Kidney (tissue), 13 donors: ENCODE measurements at regions not wholly inside any gene's neighbourhood (a gene's known extent, or its start where the extent isn't known, plus 50 kb on each side); places are given as distances from the start of the nearest gene placed in this dataset.

Source experiments
- DNase-seq, 5 donors: peaks; one replicate each; pipeline ENCODE4 v3.0.0-alpha.2; 2013 to 2020
- FAIRE-seq: peaks from 2 replicates; lab custom pipeline; 2012; peaks lifted over from hg19 to GRCh38; lab: Jason Lieb, UNC
- H3K27ac ChIP-seq, 2 donors: one replicate each; pipeline ENCODE4 v1.7.0; 2013; ENCODE audit warnings: low read depth in 2 of 2, low read length in 2 of 2, inconsistent platforms in 1 of 2
- H3K27me3 ChIP-seq: one replicate; pipeline ENCODE4 v1.7.1; 2013; ENCODE audit warnings: low read length, inconsistent platforms; ENCODE audit not compliant: control insufficient read depth, insufficient read depth
- H3K36me3 ChIP-seq, 3 donors: one replicate each; pipeline versions ENCODE4 v1.7.0 to v1.7.1; 2013; ENCODE audit warnings: low read length in 3 of 3, control low read depth in 1 of 3, inconsistent platforms in 1 of 3; ENCODE audit not compliant: insufficient read depth in 3 of 3, control insufficient read depth in 2 of 3
- H3K4me1 ChIP-seq, 3 donors: one replicate each; pipeline versions ENCODE4 v1.7.0 to v1.7.1; 2013; ENCODE audit warnings: low read length in 3 of 3, inconsistent platforms in 1 of 3, low read depth in 1 of 3; ENCODE audit not compliant: control insufficient read depth in 2 of 3, insufficient read depth in 2 of 3
- H3K4me3 ChIP-seq, 3 donors: one replicate each; pipeline versions ENCODE4 v1.7.0 to v1.8.1; 2013; ENCODE audit warnings: low read length in 3 of 3, control low read depth in 1 of 3, inconsistent platforms in 1 of 3
- H3K9ac ChIP-seq, 3 donors: one replicate each; pipeline versions ENCODE4 v1.7.0 to v1.7.1; 2013; ENCODE audit warnings: low read length in 3 of 3, control low read depth in 1 of 3, inconsistent platforms in 1 of 3
- H3K9me3 ChIP-seq, 3 donors: one replicate each; pipeline versions ENCODE4 v1.7.0 to v1.7.1; 2013; ENCODE audit warnings: low read length in 3 of 3, control low read depth in 1 of 3, inconsistent platforms in 1 of 3; ENCODE audit not compliant: control insufficient read depth in 2 of 3, insufficient read depth in 1 of 3
- intact Hi-C: fragments of 100-400 bp; cut with DNase I; formaldehyde crosslinking; loops from one replicate; pipeline ENCODE4 v1.11.1; 2022
- TF ChIP-seq, protein P1 (sequence below): IDR thresholded peaks from 3 replicates; pipeline ENCODE4 v1.5.1; 2012; ENCODE audit warnings: mild to moderate bottlenecking, moderate library complexity, borderline replicate concordance; ENCODE audit not compliant: insufficient read depth; ENCODE audit errors: extremely low read depth
- donor health status: control.
- donor health status: control.
- donor health status: control.
- donor health status: control.
- donor health status: control.
- donor health status: DM: yes; HTN: yes; CAD: no.
- donor health status: Normal renal cell carcinoma (clear cell type).

DNA sequence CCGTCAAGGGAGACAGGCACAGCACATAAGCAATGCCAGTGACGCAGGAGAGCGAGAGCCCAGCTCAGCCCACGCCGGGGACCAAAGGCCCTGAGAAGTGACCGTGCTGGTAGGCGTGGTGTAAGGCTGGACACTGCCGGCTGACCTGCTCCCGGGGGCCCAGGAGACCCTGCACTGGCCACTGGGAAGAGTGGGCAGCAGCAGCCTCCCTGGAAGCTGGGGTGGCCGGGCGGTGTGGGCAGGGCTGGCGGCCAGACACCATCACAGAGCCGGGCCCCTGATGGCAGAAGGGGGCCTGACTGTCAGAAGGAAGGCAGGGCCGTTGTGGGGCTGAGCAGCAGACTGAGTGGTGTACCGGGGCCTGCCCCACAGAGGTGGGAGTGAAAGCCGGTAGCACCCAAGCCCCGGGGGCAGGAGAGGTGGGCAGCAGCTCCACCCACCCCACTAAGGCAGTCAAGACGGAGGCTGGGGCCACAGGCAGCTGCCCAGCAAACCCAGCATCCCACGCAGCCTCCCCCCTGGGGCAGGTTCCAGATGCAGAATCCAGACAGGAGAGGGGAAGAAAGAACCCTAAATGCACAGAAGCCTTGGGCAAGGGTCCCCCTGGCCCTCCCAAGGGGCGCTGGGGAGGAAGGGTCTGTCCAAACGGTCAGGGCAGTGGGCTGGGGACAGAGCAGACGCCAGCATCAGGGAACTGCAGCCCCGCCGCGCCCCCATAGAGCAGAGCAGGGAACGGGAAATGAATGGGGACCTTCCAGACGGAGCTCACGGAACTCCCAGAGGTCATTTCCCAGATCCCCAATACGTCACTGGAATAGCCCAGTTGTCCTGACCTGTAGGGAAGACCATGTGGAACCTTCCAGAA lies 205.2 kb downstream of the BRD1 start:
- intact Hi-C loops = no loop called here
- Histone ChIP-seq H3K27ac (no peak overlapping the region), H3K9me3 (no peaks in the 10 kb centered on the region), H3K9ac (no peak overlapping the region), H3K36me3 (no peaks in the 10 kb centered on the region), H3K4me1 (no peaks in the 10 kb centered on the region), H3K4me3 (no peak overlapping the region), H3K27me3 (no peaks in the 10 kb centered on the region)
- peak in 1 of 5 donors; percentile 58 for DNase-seq
- FAIRE-seq = no peak
- TF ChIP-seq, protein P1, sequence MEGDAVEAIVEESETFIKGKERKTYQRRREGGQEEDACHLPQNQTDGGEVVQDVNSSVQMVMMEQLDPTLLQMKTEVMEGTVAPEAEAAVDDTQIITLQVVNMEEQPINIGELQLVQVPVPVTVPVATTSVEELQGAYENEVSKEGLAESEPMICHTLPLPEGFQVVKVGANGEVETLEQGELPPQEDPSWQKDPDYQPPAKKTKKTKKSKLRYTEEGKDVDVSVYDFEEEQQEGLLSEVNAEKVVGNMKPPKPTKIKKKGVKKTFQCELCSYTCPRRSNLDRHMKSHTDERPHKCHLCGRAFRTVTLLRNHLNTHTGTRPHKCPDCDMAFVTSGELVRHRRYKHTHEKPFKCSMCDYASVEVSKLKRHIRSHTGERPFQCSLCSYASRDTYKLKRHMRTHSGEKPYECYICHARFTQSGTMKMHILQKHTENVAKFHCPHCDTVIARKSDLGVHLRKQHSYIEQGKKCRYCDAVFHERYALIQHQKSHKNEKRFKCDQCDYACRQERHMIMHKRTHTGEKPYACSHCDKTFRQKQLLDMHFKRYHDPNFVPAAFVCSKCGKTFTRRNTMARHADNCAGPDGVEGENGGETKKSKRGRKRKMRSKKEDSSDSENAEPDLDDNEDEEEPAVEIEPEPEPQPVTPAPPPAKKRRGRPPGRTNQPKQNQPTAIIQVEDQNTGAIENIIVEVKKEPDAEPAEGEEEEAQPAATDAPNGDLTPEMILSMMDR = no peak

DNA sequence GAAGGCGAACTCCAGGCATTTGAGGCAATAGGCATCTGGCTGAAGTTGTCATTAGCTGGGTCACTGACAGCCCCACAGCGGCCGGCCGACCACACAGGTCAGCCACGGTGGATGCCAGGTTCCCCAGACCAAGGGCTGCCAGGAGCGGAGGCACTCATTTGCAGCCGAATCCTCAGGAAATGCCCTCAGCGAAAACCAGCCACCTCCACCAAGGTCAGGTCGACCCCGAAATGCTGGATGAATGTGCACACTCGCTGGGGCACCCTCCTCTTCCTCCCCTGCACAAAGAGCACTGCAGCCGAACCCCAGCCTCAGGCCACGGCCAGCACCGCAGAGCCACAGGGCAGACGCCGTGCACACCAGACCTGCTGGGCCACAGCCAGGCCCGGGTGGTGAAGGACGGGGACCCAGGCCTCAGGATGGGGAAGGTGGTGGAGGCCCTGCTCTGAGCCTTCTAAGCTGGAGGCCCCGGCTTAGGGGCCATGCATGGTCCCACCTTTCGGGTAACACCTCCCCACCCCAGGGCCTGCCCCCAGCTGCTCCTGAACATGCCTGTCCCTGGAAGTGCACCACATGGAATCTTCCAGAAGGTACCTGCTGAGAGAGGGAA lies 206.0 kb downstream of the BRD1 start:
- H3K4me3 ChIP-seq = no peak overlapping the region
- FAIRE-seq = no peak
- H3K36me3 ChIP-seq = no peaks in the 10 kb centered on the region
- no peak overlapping the region for H3K27ac ChIP-seq
- H3K9ac ChIP-seq = no peak overlapping the region
- peak in 1 of 5 donors; percentile 62 for DNase-seq
- no peaks in the 10 kb centered on the region for H3K9me3 ChIP-seq
- H3K27me3 ChIP-seq = no peaks in the 10 kb centered on the region
- intact Hi-C loops = no loop called here
- TF ChIP-seq, protein P1 = no peak
- H3K4me1 ChIP-seq = no peaks in the 10 kb centered on the region

DNA sequence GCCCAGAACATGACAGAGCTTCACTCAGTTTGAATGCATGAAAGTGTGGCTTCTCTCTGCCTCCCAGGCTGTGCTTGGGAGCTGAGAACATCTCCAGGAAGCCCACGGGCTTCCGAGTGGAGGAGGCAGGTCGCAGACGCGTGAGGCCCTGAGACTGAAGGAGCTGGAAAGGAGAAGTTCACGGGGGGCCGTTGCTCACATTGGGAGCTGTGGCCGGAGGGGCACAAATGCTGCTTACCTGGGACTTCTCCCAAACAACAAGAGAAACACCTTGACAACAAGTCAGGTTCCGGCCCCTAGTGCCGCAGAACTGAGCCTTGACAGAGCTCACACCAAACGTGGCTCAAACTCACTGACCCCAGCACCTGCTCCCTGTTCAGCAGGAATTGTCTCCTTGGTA lies 207.0 kb downstream of the BRD1 start:
- FAIRE-seq (no peak), DNase-seq (peak in 1 of 5 donors; percentile 5)
- Histone ChIP-seq H3K36me3 (no peaks in the 10 kb centered on the region), H3K27me3 (no peaks in the 10 kb centered on the region), H3K4me3 (no peak overlapping the region), H3K4me1 (no peaks in the 10 kb centered on the region), H3K27ac (no peak overlapping the region), H3K9me3 (no peaks in the 10 kb centered on the region), H3K9ac (no peak overlapping the region)
- intact Hi-C loops = no loop called here
- TF ChIP-seq, protein P1 = no peak
